GM12865 (cell line): ENCODE measurements at regions not wholly inside any gene's neighbourhood (a gene's known extent, or its start where the extent isn't known, plus 50 kb on each side); places are given as distances from the start of the nearest gene placed in this dataset.

Experiments used
- DNase-seq: peaks from one replicate; pipeline ENCODE4 v3.0.0; 2010; ENCODE audit warnings: low read depth
- H3K4me3 ChIP-seq: 2 replicates; pipeline ENCODE4 v1.5.1; 2011; ENCODE audit warnings: mild to moderate bottlenecking, low read depth, low read length, control low read depth
- TF ChIP-seq, protein P1 (sequence below): IDR thresholded peaks from 2 replicates; pipeline ENCODE4 v1.5.1; 2011; ENCODE audit warnings: low read length, control low read depth, low read depth, inconsistent platforms; ENCODE audit not compliant: insufficient read depth; ENCODE audit errors: missing control alignments

- TF ChIP-seq, protein P1, sequence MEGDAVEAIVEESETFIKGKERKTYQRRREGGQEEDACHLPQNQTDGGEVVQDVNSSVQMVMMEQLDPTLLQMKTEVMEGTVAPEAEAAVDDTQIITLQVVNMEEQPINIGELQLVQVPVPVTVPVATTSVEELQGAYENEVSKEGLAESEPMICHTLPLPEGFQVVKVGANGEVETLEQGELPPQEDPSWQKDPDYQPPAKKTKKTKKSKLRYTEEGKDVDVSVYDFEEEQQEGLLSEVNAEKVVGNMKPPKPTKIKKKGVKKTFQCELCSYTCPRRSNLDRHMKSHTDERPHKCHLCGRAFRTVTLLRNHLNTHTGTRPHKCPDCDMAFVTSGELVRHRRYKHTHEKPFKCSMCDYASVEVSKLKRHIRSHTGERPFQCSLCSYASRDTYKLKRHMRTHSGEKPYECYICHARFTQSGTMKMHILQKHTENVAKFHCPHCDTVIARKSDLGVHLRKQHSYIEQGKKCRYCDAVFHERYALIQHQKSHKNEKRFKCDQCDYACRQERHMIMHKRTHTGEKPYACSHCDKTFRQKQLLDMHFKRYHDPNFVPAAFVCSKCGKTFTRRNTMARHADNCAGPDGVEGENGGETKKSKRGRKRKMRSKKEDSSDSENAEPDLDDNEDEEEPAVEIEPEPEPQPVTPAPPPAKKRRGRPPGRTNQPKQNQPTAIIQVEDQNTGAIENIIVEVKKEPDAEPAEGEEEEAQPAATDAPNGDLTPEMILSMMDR, result no peak
- H3K4me3 ChIP-seq, result no peak overlapping the region
- no peak for DNase-seq
Observed at GRCh38 chr11:91837411-91838330, 386.9 kb upstream of the FAT3 start.

- H3K4me3 ChIP-seq, result no peak overlapping the region
- TF ChIP-seq, protein P1, result no peak
- no peak for DNase-seq
Observed at GRCh38 chr11:91835051-91835560, 389.5 kb upstream of the FAT3 start.

- TF ChIP-seq, protein P1, result no peak
- no peak overlapping the region for H3K4me3 ChIP-seq
- no peak for DNase-seq
Observed at GRCh38 chr11:91828901-91829300, 395.7 kb upstream of the FAT3 start.

DNA sequence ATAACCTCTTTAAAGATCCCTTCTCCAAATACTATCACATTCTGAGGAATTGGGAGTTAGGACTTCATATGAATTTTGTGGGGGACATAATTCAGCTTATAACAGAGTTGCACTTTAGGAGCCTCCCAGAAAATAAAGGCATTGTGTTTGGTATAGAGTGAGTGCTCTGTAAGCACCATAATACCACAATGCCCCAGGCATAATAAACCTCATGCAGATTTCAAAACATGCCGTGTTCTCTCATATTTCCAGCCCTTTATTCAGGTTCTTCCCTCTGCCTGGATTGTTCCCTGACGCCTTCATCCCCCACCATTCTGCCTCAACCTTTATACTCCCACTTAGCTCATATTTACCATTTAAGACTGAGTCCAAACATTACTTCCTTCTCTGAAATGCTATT is 398.8 kb upstream of the FAT3 start:
- no peak for DNase-seq
- H3K4me3 ChIP-seq, result no peak overlapping the region
- TF ChIP-seq, protein P1, result no peak

GRCh38 chr11:91823252-91823830 is 401.3 kb upstream of the FAT3 start:
- DNase-seq, result no peak
- TF ChIP-seq, protein P1, result no peak
- H3K4me3 ChIP-seq, result no peak overlapping the region

- DNase-seq, result no peak
- H3K4me3 ChIP-seq, result no peak overlapping the region
Observed at GRCh38 chr11:91822805-91823204, 401.8 kb upstream of the FAT3 start.

More at GRCh38 chr11:91822805-91823204, 401.8 kb upstream of the FAT3 start:
- TF ChIP-seq, protein P1, result no peak
